ENCODE measurements at regions not wholly inside any gene's neighbourhood (a gene's known extent, or its start where the extent isn't known, plus 50 kb on each side); places are given as distances from the start of the nearest gene placed in this dataset.

GRCh38 chr17:51505450-51505849, 245.1 kb downstream of the UTP18 start:
- Mint-ChIP-seq H3K27me3 (ENCODE audit: unreplicated experiment) (peaks cover 99% of the 10 kb centered on the region), H3K36me3 (ENCODE audit: insufficient read depth, unreplicated experiment) (no peaks in the 10 kb centered on the region), H3K27ac (ENCODE audit: unreplicated experiment) (no peak overlapping the region), H3K9me3 (ENCODE audit: low read depth, unreplicated experiment) (no peaks in the 10 kb centered on the region), H3K4me3 (ENCODE audit: low read depth, unreplicated experiment) (no peak overlapping the region), H3K4me1 (ENCODE audit: low read depth, unreplicated experiment) (no peaks in the 10 kb centered on the region)
- CTCF ChIA-PET = interaction anchor here (0.7 kb wide), 1 partner anchor 20 kb away, joined by 4 read pairs; no protein-coding TSS in a partner anchor
- no peak for TF ChIP-seq CTCF (IDR thresholded peaks at IDR 0.05; ENCODE audit: unreplicated experiment)
- DNase-seq = no peak
- intact Hi-C loops (cut with micrococcal nuclease; ENCODE audit: unreplicated experiment) = no loop called here
- BruUV-seq (replicated peaks) = no TSS peak

- CTCF ChIA-PET = interaction anchor here (0.7 kb wide), 1 partner anchor 13 kb away, joined by 3 read pairs; no protein-coding TSS in a partner anchor
- intact Hi-C loops (cut with micrococcal nuclease; ENCODE audit: unreplicated experiment) = no loop called here
- Mint-ChIP-seq H3K27me3 (ENCODE audit: unreplicated experiment) (peaks cover 100% of the 10 kb centered on the region), H3K9me3 (ENCODE audit: low read depth, unreplicated experiment) (no peaks in the 10 kb centered on the region), H3K27ac (ENCODE audit: unreplicated experiment) (no peak overlapping the region), H3K36me3 (ENCODE audit: insufficient read depth, unreplicated experiment) (no peaks in the 10 kb centered on the region), H3K4me1 (ENCODE audit: low read depth, unreplicated experiment) (no peaks in the 10 kb centered on the region), H3K4me3 (ENCODE audit: low read depth, unreplicated experiment) (no peak overlapping the region)
- no TSS peak for BruUV-seq (replicated peaks)
- TF ChIP-seq CTCF (IDR thresholded peaks at IDR 0.05; ENCODE audit: unreplicated experiment) = no peak
- DNase-seq = no peak
Measured at GRCh38 chr17:51507444-51507843, 247.1 kb downstream of the UTP18 start.

GRCh38 chr17:51508048-51508447, 247.7 kb downstream of the UTP18 start:
- CTCF ChIA-PET = interaction anchor here (1.1 kb wide), 1 partner anchor 12 kb away, joined by 3 read pairs; no protein-coding TSS in a partner anchor
- no peaks in the 10 kb centered on the region for H3K36me3 Mint-ChIP-seq (ENCODE audit: insufficient read depth, unreplicated experiment)
- H3K4me3 Mint-ChIP-seq (ENCODE audit: low read depth, unreplicated experiment) = no peak overlapping the region
- no peak for DNase-seq
- no peaks in the 10 kb centered on the region for H3K4me1 Mint-ChIP-seq (ENCODE audit: low read depth, unreplicated experiment)
- no TSS peak for BruUV-seq (replicated peaks)
- H3K27ac Mint-ChIP-seq (ENCODE audit: unreplicated experiment) = no peak overlapping the region
- H3K27me3 Mint-ChIP-seq (ENCODE audit: unreplicated experiment) = peaks cover 94% of the 10 kb centered on the region
- TF ChIP-seq CTCF (IDR thresholded peaks at IDR 0.05; ENCODE audit: unreplicated experiment) = no peak
- H3K9me3 Mint-ChIP-seq (ENCODE audit: low read depth, unreplicated experiment) = no peaks in the 10 kb centered on the region
- intact Hi-C loops (cut with micrococcal nuclease; ENCODE audit: unreplicated experiment) = no loop called here

GRCh38 chr17:51510940-51511339, 250.6 kb downstream of the UTP18 start:
- intact Hi-C loops (cut with micrococcal nuclease; ENCODE audit: unreplicated experiment) = no loop called here
- no peaks in the 10 kb centered on the region for H3K36me3 Mint-ChIP-seq (ENCODE audit: insufficient read depth, unreplicated experiment)
- H3K27ac Mint-ChIP-seq (ENCODE audit: unreplicated experiment) = no peak overlapping the region
- H3K4me1 Mint-ChIP-seq (ENCODE audit: low read depth, unreplicated experiment) = no peaks in the 10 kb centered on the region
- H3K27me3 Mint-ChIP-seq (ENCODE audit: unreplicated experiment) = peaks cover 89% of the 10 kb centered on the region
- H3K4me3 Mint-ChIP-seq (ENCODE audit: low read depth, unreplicated experiment) = no peak overlapping the region
- no peaks in the 10 kb centered on the region for H3K9me3 Mint-ChIP-seq (ENCODE audit: low read depth, unreplicated experiment)
- no TSS peak for BruUV-seq (replicated peaks)
- no peak for TF ChIP-seq CTCF (IDR thresholded peaks at IDR 0.05; ENCODE audit: unreplicated experiment)
- DNase-seq = no peak
- CTCF ChIA-PET = no interaction called here
